Neural progenitor cell (in vitro differentiated cells): ENCODE measurements at regions not wholly inside any gene's neighbourhood (a gene's known extent, or its start where the extent isn't known, plus 50 kb on each side); places are given as distances from the start of the nearest gene placed in this dataset.

ENCODE experiments used
- DNase-seq: peaks from one replicate; pipeline ENCODE4 v3.0.0-alpha.2; 2016; ENCODE audit warnings: low spot score
- H2AFZ ChIP-seq: fragments of 200-600 bp; sonication (generic); replicated peaks from 2 replicates; pipeline ENCODE4 v1.6.1; 2016; ENCODE audit warnings: antibody characterized with exemption
- H3F3A ChIP-seq: fragments of 200-600 bp; sonication (generic); 2 replicates; pipeline ENCODE4 v1.6.1; 2016; ENCODE audit warnings: antibody characterized with exemption, low read depth
- H3K27ac ChIP-seq: fragments of 200-600 bp; sonication (generic); 2 replicates; pipeline ENCODE4 v1.5.1; 2016; ENCODE audit warnings: mild to moderate bottlenecking
- H3K27me3 ChIP-seq: fragments of 200-600 bp; sonication (generic); 2 replicates; pipeline ENCODE4 v1.6.1; 2016; ENCODE audit warnings: mild to moderate bottlenecking, moderate library complexity
- H3K36me3 ChIP-seq: fragments of 200-600 bp; sonication (generic); 2 replicates; pipeline ENCODE4 v1.5.1; 2016
- H3K4me1 ChIP-seq: fragments of 200-600 bp; sonication (generic); 2 replicates; pipeline ENCODE4 v1.6.1; 2016; ENCODE audit warnings: mixed run types
- H3K4me2 ChIP-seq: fragments of 200-600 bp; sonication (generic); 2 replicates; pipeline ENCODE4 v1.6.1; 2016
- H3K4me3 ChIP-seq: fragments of 200-600 bp; sonication (generic); 2 replicates; pipeline ENCODE4 v1.5.1; 2016
- H3K79me2 ChIP-seq: fragments of 200-600 bp; sonication (generic); 2 replicates; pipeline ENCODE4 v1.6.1; 2016; ENCODE audit warnings: low read depth
- H3K9ac ChIP-seq: fragments of 200-600 bp; sonication (generic); 2 replicates; pipeline ENCODE4 v1.6.1; 2016
- H3K9me3 ChIP-seq: fragments of 200-600 bp; sonication (generic); 2 replicates; pipeline ENCODE4 v1.5.1; 2016; ENCODE audit warnings: low read depth
- H4K20me1 ChIP-seq: fragments of 200-600 bp; sonication (generic); 2 replicates; pipeline ENCODE4 v1.6.1; 2016; ENCODE audit warnings: low read depth
- H3K27ac Mint-ChIP-seq: 3 replicates; pipeline ENCODE4 v1.8.0; 2021; ENCODE audit warnings: mixed read lengths
- H3K27me3 Mint-ChIP-seq: 2 replicates; pipeline ENCODE4 v1.8.0; 2022; ENCODE audit warnings: low read depth, mild to moderate bottlenecking, inconsistent platforms, moderate library complexity, mixed read lengths; ENCODE audit not compliant: insufficient read depth
- H3K36me3 Mint-ChIP-seq: 3 replicates; pipeline ENCODE4 v1.8.0; 2021; ENCODE audit warnings: mixed read lengths
- H3K4me1 Mint-ChIP-seq: 3 replicates; pipeline ENCODE4 v1.8.0; 2021; ENCODE audit warnings: mixed read lengths
- H3K4me3 Mint-ChIP-seq: 3 replicates; pipeline ENCODE4 v1.8.0; 2021; ENCODE audit warnings: mild to moderate bottlenecking, moderate library complexity, mixed read lengths
- H3K9me3 Mint-ChIP-seq: 3 replicates; pipeline ENCODE4 v1.8.0; 2020; ENCODE audit warnings: mixed read lengths
- EZH2 ChIP-seq: fragments of 200-600 bp; sonication (generic); IDR thresholded peaks from 2 replicates; pipeline ENCODE4 v1.6.1; 2017; ENCODE audit warnings: antibody characterized with exemption, mild to moderate bottlenecking, moderate library complexity
- EZH2phosphoT487 ChIP-seq: fragments of 200-600 bp; sonication (generic); IDR thresholded peaks from 2 replicates; pipeline ENCODE4 v1.6.1; 2017; ENCODE audit warnings: antibody characterized with exemption
- TF ChIP-seq, protein P1 (sequence below): fragments of 200-600 bp; sonication (generic); IDR thresholded peaks from 2 replicates; pipeline ENCODE4 v1.5.1; 2017; ENCODE audit warnings: antibody characterized with exemption, mild to moderate bottlenecking

GRCh38 chr13:106143930-106144709, 391.3 kb downstream of the EFNB2 start:
- peaks cover 2% of the 10 kb centered on the region for H3K27me3 Mint-ChIP-seq

DNA sequence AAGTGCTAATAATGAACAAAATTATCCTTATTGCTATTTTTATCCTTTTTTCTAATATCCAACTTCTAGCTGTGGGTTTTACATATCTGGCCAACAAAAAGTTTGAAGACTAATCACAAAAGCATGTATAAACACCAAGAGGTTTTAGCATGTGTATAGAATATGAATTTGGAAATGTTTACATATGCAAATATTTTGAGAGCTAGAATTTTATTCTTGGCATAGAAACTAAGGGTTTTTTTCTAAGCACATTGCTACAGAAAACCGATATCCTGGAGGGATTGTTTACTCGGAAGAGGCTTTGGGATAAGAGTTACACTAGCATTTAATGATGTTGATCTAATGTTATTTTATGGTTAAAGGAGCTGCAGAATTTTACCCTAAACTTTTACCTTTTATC, 392.1 kb downstream of the EFNB2 start:
- no peak overlapping the region for H3K27ac Mint-ChIP-seq
- H3K36me3 ChIP-seq: no peaks in the 10 kb centered on the region
- no peaks in the 10 kb centered on the region for H4K20me1 ChIP-seq
- no peak overlapping the region for H2AFZ ChIP-seq
- H3K4me3 Mint-ChIP-seq: no peak overlapping the region
- no peak overlapping the region for H3K27ac ChIP-seq
- DNase-seq: no peak
- H3K9ac ChIP-seq: no peak overlapping the region
- H3K4me1 Mint-ChIP-seq: peaks cover 7% of the 10 kb centered on the region
- peaks cover 2% of the 10 kb centered on the region for H3K27me3 Mint-ChIP-seq
- no peak overlapping the region for H3K4me2 ChIP-seq
- peaks cover 7% of the 10 kb centered on the region for H3K9me3 Mint-ChIP-seq
- TF ChIP-seq, protein P1, sequence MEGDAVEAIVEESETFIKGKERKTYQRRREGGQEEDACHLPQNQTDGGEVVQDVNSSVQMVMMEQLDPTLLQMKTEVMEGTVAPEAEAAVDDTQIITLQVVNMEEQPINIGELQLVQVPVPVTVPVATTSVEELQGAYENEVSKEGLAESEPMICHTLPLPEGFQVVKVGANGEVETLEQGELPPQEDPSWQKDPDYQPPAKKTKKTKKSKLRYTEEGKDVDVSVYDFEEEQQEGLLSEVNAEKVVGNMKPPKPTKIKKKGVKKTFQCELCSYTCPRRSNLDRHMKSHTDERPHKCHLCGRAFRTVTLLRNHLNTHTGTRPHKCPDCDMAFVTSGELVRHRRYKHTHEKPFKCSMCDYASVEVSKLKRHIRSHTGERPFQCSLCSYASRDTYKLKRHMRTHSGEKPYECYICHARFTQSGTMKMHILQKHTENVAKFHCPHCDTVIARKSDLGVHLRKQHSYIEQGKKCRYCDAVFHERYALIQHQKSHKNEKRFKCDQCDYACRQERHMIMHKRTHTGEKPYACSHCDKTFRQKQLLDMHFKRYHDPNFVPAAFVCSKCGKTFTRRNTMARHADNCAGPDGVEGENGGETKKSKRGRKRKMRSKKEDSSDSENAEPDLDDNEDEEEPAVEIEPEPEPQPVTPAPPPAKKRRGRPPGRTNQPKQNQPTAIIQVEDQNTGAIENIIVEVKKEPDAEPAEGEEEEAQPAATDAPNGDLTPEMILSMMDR: no peak
- TF ChIP-seq EZH2phosphoT487 (no peak), EZH2 (no peak)
- no peak overlapping the region for H3K4me3 ChIP-seq
- no peaks in the 10 kb centered on the region for H3K27me3 ChIP-seq
- no peaks in the 10 kb centered on the region for H3K9me3 ChIP-seq
- no peaks in the 10 kb centered on the region for H3F3A ChIP-seq
- peaks cover 22% of the 10 kb centered on the region for H3K4me1 ChIP-seq
- peaks cover 3% of the 10 kb centered on the region for H3K36me3 Mint-ChIP-seq
- H3K79me2 ChIP-seq: no peaks in the 10 kb centered on the region

More at GRCh38 chr13:106143930-106144709, 391.3 kb downstream of the EFNB2 start:
- no peak overlapping the region for H3K4me2 ChIP-seq
- no peak overlapping the region for H3K9ac ChIP-seq
- Mint-ChIP-seq H3K9me3 (peaks cover 7% of the 10 kb centered on the region), H3K4me3 (no peak overlapping the region), H3K36me3 (peaks cover 3% of the 10 kb centered on the region), H3K4me1 (peaks cover 7% of the 10 kb centered on the region), H3K27ac (no peak overlapping the region)
- no peaks in the 10 kb centered on the region for H4K20me1 ChIP-seq
- no peaks in the 10 kb centered on the region for H3K36me3 ChIP-seq
- H3F3A ChIP-seq: no peaks in the 10 kb centered on the region
- H2AFZ ChIP-seq: no peak overlapping the region
- H3K9me3 ChIP-seq: no peaks in the 10 kb centered on the region
- no peaks in the 10 kb centered on the region for H3K27me3 ChIP-seq
- peaks cover 22% of the 10 kb centered on the region for H3K4me1 ChIP-seq
- H3K4me3 ChIP-seq: no peak overlapping the region
- DNase-seq: no peak
- H3K79me2 ChIP-seq: no peaks in the 10 kb centered on the region
- no peak overlapping the region for H3K27ac ChIP-seq
- TF ChIP-seq EZH2phosphoT487: no peak
- TF ChIP-seq EZH2: no peak
- TF ChIP-seq, protein P1: no peak

- no peaks in the 10 kb centered on the region for H3F3A ChIP-seq
- H4K20me1 ChIP-seq: no peaks in the 10 kb centered on the region
- TF ChIP-seq, protein P1: no peak
- no peak for TF ChIP-seq EZH2
- TF ChIP-seq EZH2phosphoT487: no peak
- no peak overlapping the region for H3K27ac ChIP-seq
- no peak overlapping the region for H3K4me2 ChIP-seq
- no peak overlapping the region for H3K4me3 ChIP-seq
- DNase-seq: no peak
- Mint-ChIP-seq H3K4me1 (peaks cover 2% of the 10 kb centered on the region), H3K4me3 (no peak overlapping the region), H3K27me3 (no peaks in the 10 kb centered on the region), H3K9me3 (peaks cover 4% of the 10 kb centered on the region), H3K36me3 (peaks cover 1% of the 10 kb centered on the region), H3K27ac (no peak overlapping the region)
- H3K79me2 ChIP-seq: no peaks in the 10 kb centered on the region
- H3K36me3 ChIP-seq: no peaks in the 10 kb centered on the region
- H3K9me3 ChIP-seq: no peaks in the 10 kb centered on the region
- no peaks in the 10 kb centered on the region for H3K27me3 ChIP-seq
- no peak overlapping the region for H2AFZ ChIP-seq
- peaks cover 13% of the 10 kb centered on the region for H3K4me1 ChIP-seq
- H3K9ac ChIP-seq: no peak overlapping the region
These were observed 395.0 kb downstream of the EFNB2 start for GRCh38 chr13:106140476-106140875.
